Upper lobe of left lung (tissue), 4 donors: ENCODE measurements at regions not wholly inside any gene's neighbourhood (a gene's known extent, or its start where the extent isn't known, plus 50 kb on each side); places are given as distances from the start of the nearest gene placed in this dataset.

ENCODE experiments used
- POLR2A ChIP-seq, 4 donors: fragments of 450-650 bp; IDR thresholded peaks; one replicate each; pipeline ENCODE4 v1.5.1; 2016 to 2017; ENCODE audit warnings: antibody characterized with exemption in 4 of 4, mild to moderate bottlenecking in 2 of 4
- TF ChIP-seq, protein P1 (sequence below), 6 experiments: fragments of 450-650 bp in 4 of 6; fragments of 200-600 bp in 2 of 6; sonication (generic) in 2 of 6; IDR thresholded peaks; one replicate each; pipeline ENCODE4 v1.5.1; 2016 to 2019; ENCODE audit warnings: antibody characterized with exemption in 6 of 6

DNA sequence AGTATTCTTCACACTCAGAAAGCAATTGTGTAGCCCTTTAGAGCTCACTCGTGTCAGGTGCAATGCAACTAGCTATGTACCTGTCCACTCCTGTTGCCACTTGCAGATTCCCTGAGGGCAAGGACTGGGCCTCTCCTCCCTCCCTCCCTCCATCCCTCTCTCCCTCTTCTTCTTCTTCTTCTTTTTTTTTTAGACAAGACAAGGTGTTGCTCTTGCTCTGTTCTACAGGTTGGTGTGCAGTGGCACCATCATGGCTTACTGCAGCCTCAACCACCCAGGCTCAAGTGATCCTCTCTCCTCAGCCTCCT is 119.7 kb downstream of the ACKR3 start:
- TF ChIP-seq, protein P1, sequence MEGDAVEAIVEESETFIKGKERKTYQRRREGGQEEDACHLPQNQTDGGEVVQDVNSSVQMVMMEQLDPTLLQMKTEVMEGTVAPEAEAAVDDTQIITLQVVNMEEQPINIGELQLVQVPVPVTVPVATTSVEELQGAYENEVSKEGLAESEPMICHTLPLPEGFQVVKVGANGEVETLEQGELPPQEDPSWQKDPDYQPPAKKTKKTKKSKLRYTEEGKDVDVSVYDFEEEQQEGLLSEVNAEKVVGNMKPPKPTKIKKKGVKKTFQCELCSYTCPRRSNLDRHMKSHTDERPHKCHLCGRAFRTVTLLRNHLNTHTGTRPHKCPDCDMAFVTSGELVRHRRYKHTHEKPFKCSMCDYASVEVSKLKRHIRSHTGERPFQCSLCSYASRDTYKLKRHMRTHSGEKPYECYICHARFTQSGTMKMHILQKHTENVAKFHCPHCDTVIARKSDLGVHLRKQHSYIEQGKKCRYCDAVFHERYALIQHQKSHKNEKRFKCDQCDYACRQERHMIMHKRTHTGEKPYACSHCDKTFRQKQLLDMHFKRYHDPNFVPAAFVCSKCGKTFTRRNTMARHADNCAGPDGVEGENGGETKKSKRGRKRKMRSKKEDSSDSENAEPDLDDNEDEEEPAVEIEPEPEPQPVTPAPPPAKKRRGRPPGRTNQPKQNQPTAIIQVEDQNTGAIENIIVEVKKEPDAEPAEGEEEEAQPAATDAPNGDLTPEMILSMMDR (IDR thresholded peaks at IDR 0.05), result no peak
- TF ChIP-seq POLR2A (IDR thresholded peaks at IDR 0.05), result no peak
